PC-3 (cell line): ENCODE measurements at regions not wholly inside any gene's neighbourhood (a gene's known extent, or its start where the extent isn't known, plus 50 kb on each side); places are given as distances from the start of the nearest gene placed in this dataset.

Source experiments
- EZH2phosphoT487 ChIP-seq: fragments of 300-600 bp; sonication (generic); IDR thresholded peaks from 2 replicates; pipeline ENCODE4 v1.6.1; 2018; ENCODE audit warnings: mild to moderate bottlenecking, antibody characterized with exemption, low read length, borderline replicate concordance
- TF ChIP-seq, protein P1 (sequence below): fragments of 300-600 bp; sonication (generic); conservative IDR thresholded peaks from 2 replicates; pipeline ENCODE4 v1.5.1; 2017; ENCODE audit warnings: antibody characterized with exemption, low read depth, mild to moderate bottlenecking, low read length

DNA sequence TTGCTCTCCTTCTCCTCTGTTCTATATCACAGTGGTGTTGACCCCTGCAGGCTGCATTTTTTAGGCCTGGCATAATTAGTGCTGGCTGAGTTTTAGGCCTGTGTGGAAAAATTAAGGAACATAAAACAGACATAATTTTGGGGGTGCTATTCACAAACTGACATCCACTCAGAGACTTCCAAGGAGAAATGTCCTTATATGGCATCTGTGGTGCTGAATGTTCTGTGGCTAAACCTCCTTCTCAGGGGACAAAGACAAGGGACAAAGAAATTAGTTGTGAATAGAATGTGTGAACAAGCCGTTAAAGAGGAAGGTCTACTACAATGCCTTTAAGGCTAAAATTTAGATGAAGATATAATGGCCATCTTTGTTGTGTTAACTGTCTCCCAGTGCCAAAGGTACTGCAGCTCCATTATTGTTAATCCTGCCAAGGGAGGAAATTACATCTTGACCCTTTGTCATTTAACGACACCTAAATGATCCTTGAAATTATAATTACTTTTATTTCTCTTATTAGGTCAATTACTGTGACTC is 870.0 kb upstream of the CHAC2 start:
- TF ChIP-seq, protein P1, sequence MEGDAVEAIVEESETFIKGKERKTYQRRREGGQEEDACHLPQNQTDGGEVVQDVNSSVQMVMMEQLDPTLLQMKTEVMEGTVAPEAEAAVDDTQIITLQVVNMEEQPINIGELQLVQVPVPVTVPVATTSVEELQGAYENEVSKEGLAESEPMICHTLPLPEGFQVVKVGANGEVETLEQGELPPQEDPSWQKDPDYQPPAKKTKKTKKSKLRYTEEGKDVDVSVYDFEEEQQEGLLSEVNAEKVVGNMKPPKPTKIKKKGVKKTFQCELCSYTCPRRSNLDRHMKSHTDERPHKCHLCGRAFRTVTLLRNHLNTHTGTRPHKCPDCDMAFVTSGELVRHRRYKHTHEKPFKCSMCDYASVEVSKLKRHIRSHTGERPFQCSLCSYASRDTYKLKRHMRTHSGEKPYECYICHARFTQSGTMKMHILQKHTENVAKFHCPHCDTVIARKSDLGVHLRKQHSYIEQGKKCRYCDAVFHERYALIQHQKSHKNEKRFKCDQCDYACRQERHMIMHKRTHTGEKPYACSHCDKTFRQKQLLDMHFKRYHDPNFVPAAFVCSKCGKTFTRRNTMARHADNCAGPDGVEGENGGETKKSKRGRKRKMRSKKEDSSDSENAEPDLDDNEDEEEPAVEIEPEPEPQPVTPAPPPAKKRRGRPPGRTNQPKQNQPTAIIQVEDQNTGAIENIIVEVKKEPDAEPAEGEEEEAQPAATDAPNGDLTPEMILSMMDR = no peak
- no peak for TF ChIP-seq EZH2phosphoT487
